H1 (cell line): ENCODE measurements at regions not wholly inside any gene's neighbourhood (a gene's known extent, or its start where the extent isn't known, plus 50 kb on each side); places are given as distances from the start of the nearest gene placed in this dataset.

Source experiments
- CTCF ChIP-seq, 3 experiments: IDR thresholded peaks; 1 replicate in 2 of 3; 2 replicates in 1 of 3; pipeline versions ENCODE4 v1.5.1 to v1.6.1; 2011; ENCODE audit warnings: low read length in 3 of 3, mild to moderate bottlenecking in 3 of 3, inconsistent platforms in 2 of 3, low read depth in 1 of 3, moderate library complexity in 1 of 3; ENCODE audit not compliant: insufficient read depth in 1 of 3; ENCODE audit errors: control extremely low read depth in 1 of 3
- EGR1 ChIP-seq: IDR thresholded peaks from 2 replicates; pipeline ENCODE4 v1.6.1; 2011; ENCODE audit warnings: low read depth, low read length, borderline replicate concordance
- EZH2 ChIP-seq: fragments of 200-600 bp; sonication (generic); IDR thresholded peaks from 2 replicates; pipeline ENCODE4 v1.7.1; 2012; ENCODE audit warnings: low read depth, mild to moderate bottlenecking, moderate library complexity, low read length, inconsistent platforms; ENCODE audit not compliant: severe bottlenecking
- POU5F1 ChIP-seq: IDR thresholded peaks from 2 replicates; pipeline ENCODE4 v1.6.1; 2011; ENCODE audit warnings: low read depth, mild to moderate bottlenecking, low read length, moderate library complexity

GRCh38 chr12:74985986-74986319, 223.7 kb downstream of the KCNC2 start:
- TF ChIP-seq EGR1 (no peak), CTCF (IDR thresholded peaks at IDR 0.05; ENCODE audit: control extremely low read depth in 1 of 3, insufficient read depth in 1 of 3, low read depth in 1 of 3, low read length in 3 of 3) (no peak), EZH2 (no peak), POU5F1 (no peak)
